ENCODE measurements at regions not wholly inside any gene's neighbourhood (a gene's known extent, or its start where the extent isn't known, plus 50 kb on each side); places are given as distances from the start of the nearest gene placed in this dataset.

DNA sequence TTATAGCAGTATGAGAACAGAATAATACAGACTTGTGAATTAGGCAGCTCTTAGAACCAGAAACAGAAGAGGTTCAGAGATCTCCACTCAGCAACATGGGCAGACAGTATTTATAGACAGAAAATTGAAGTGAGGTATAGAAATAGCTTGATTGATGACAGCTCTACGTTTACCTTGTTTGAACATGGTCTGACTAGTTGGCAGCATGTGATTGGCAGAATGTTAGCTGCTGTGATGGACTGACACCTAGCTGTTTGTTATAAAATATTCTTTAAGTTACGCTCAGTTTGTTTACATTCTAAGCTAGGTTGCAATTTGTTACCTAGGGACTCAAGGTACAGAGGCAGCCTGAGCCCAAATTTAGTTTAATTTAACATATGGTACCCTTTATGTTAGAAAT lies 73.7 kb upstream of the TMEM229A start:
- TF ChIP-seq, protein P1, sequence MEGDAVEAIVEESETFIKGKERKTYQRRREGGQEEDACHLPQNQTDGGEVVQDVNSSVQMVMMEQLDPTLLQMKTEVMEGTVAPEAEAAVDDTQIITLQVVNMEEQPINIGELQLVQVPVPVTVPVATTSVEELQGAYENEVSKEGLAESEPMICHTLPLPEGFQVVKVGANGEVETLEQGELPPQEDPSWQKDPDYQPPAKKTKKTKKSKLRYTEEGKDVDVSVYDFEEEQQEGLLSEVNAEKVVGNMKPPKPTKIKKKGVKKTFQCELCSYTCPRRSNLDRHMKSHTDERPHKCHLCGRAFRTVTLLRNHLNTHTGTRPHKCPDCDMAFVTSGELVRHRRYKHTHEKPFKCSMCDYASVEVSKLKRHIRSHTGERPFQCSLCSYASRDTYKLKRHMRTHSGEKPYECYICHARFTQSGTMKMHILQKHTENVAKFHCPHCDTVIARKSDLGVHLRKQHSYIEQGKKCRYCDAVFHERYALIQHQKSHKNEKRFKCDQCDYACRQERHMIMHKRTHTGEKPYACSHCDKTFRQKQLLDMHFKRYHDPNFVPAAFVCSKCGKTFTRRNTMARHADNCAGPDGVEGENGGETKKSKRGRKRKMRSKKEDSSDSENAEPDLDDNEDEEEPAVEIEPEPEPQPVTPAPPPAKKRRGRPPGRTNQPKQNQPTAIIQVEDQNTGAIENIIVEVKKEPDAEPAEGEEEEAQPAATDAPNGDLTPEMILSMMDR (IDR thresholded peaks at IDR 0.05; ENCODE audit: low read length): no peak
- TF ChIP-seq EZH2 (IDR thresholded peaks at IDR 0.05; ENCODE audit: borderline replicate concordance, low read length): no peak

Measured in OCI-LY1 (cell line).